ENCODE measurements at regions not wholly inside any gene's neighbourhood (a gene's known extent, or its start where the extent isn't known, plus 50 kb on each side); places are given as distances from the start of the nearest gene placed in this dataset.

GRCh38 chr5:116663081-116663480 is 88.5 kb upstream of the SEMA6A start:
- BruUV-seq (replicated peaks), result no TSS peak

GRCh38 chr5:116661419-116661818 is 86.8 kb upstream of the SEMA6A start:
- in situ Hi-C loops (cut with MboI) (no loop called here), intact Hi-C loops (cut with micrococcal nuclease; ENCODE audit: unreplicated experiment) (no loop called here)
- no peaks in the 10 kb centered on the region for H3K27me3 ChIP-seq (replicated peaks in 1 of 2; ENCODE audit: control insufficient read depth in 2 of 2, insufficient read depth in 2 of 2, low read length in 1 of 2)
- no peak overlapping the region for H2AFZ ChIP-seq (ENCODE audit: control insufficient read depth, low read depth, low read length)
- no peak for DNase-seq (ENCODE audit: low read depth, low spot score)
- ATAC-seq, result no peak
- no peaks in the 10 kb centered on the region for H3K36me3 ChIP-seq (ENCODE audit: control insufficient read depth in 2 of 2, insufficient read depth in 2 of 2, low read length in 1 of 2)
- H3K4me2 ChIP-seq (ENCODE audit: control insufficient read depth, insufficient read depth), result no peak overlapping the region
- WGBS (ENCODE audit: insufficient coverage, insufficient replicate concordance, low lambda C conversion rate, missing lambda C conversion rate), result 58% methylated on average over 4 of the region's 4 CpGs
- ChIA-PET POLR2A (interaction anchor here (4.8 kb wide), 1 partner anchor 10 kb away, joined by 49 read pairs; no protein-coding TSS in a partner anchor), RAD21 (ENCODE audit: unreplicated experiment) (interaction anchor here (0.7 to 1.1 kb wide), 3 partner anchors 10 to 102 kb away, joined by 3 to 5 read pairs (median 3); no protein-coding TSS in a partner anchor), CTCF (interaction anchor here (0.9 to 1.4 kb wide), 2 partner anchors 64 to 105 kb away, joined by 3 to 4 read pairs; no protein-coding TSS in a partner anchor), SMC1A (ENCODE audit: uncharacterized antibody, unreplicated experiment) (interaction anchor here (0.8 to 17.6 kb wide), 5 partner anchors 13 to 85 kb away, joined by 3 to 394 read pairs (median 3); no protein-coding TSS in a partner anchor)
- no peak for TF ChIP-seq HDAC2 (IDR thresholded peaks at IDR 0.05)
- no peaks in the 10 kb centered on the region for H3K4me1 ChIP-seq (ENCODE audit: control insufficient read depth, insufficient read depth, low read length)
- no peak overlapping the region for H3K27ac ChIP-seq (ENCODE audit: control insufficient read depth, insufficient read depth)
- H3K79me2 ChIP-seq (ENCODE audit: control insufficient read depth, insufficient read depth, low read length), result no peaks in the 10 kb centered on the region
- BruUV-seq (replicated peaks), result no TSS peak
- no peak overlapping the region for H3K4me3 ChIP-seq
- no peak overlapping the region for H3K9ac ChIP-seq (ENCODE audit: control insufficient read depth, insufficient read depth, low read length)
- H4K20me1 ChIP-seq (ENCODE audit: control insufficient read depth, insufficient read depth), result no peaks in the 10 kb centered on the region
- H3K9me3 ChIP-seq (replicated peaks; ENCODE audit: control insufficient read depth, insufficient read depth, low read length), result peaks cover 20% of the 10 kb centered on the region
- no peak for FAIRE-seq

More at GRCh38 chr5:116663081-116663480, 88.5 kb upstream of the SEMA6A start:
- WGBS (ENCODE audit: insufficient coverage, insufficient replicate concordance, low lambda C conversion rate, missing lambda C conversion rate), result 0% methylated on average over 1 of the region's 1 CpG
- Histone ChIP-seq H3K79me2 (ENCODE audit: control insufficient read depth, insufficient read depth, low read length) (no peaks in the 10 kb centered on the region), H3K4me2 (ENCODE audit: control insufficient read depth, insufficient read depth) (no peak overlapping the region), H3K9ac (ENCODE audit: control insufficient read depth, insufficient read depth, low read length) (no peak overlapping the region), H4K20me1 (ENCODE audit: control insufficient read depth, insufficient read depth) (no peaks in the 10 kb centered on the region), H3K9me3 (replicated peaks; ENCODE audit: control insufficient read depth, insufficient read depth, low read length) (peaks cover 20% of the 10 kb centered on the region), H3K4me3 (no peak overlapping the region), H3K4me1 (ENCODE audit: control insufficient read depth, insufficient read depth, low read length) (no peaks in the 10 kb centered on the region), H3K27ac (ENCODE audit: control insufficient read depth, insufficient read depth) (no peak overlapping the region), H3K27me3 (replicated peaks in 1 of 2; ENCODE audit: control insufficient read depth in 2 of 2, insufficient read depth in 2 of 2, low read length in 1 of 2) (no peaks in the 10 kb centered on the region), H3K36me3 (ENCODE audit: control insufficient read depth in 2 of 2, insufficient read depth in 2 of 2, low read length in 1 of 2) (no peaks in the 10 kb centered on the region), H2AFZ (ENCODE audit: control insufficient read depth, low read depth, low read length) (no peak overlapping the region)
- in situ Hi-C loops (cut with MboI), result no loop called here
- CTCF ChIA-PET, result interaction anchor here (1.0 to 1.4 kb wide), 2 partner anchors 88 to 103 kb away, joined by 3 to 4 read pairs; no protein-coding TSS in a partner anchor
- TF ChIP-seq EGR1 (IDR thresholded peaks at IDR 0.05; ENCODE audit: borderline replicate concordance in 1 of 2, low read depth in 2 of 2, low read length in 2 of 2) (no peak), KDM1A (IDR thresholded peaks at IDR 0.05; ENCODE audit: borderline replicate concordance) (no peak), NFIC (IDR thresholded peaks at IDR 0.05; ENCODE audit: low read depth, low read length) (no peak), MTA3 (IDR thresholded peaks at IDR 0.05; ENCODE audit: borderline replicate concordance, low read length) (no peak), CEBPB (IDR thresholded peaks at IDR 0.05; ENCODE audit: borderline replicate concordance in 1 of 2, low read depth in 2 of 2, low read length in 2 of 2) (no peak), ZNF384 (IDR thresholded peaks at IDR 0.05; ENCODE audit: borderline replicate concordance, low read depth, low read length) (no peak), YY1 (IDR thresholded peaks at IDR 0.05; ENCODE audit: low read depth, low read length) (no peak), SIN3A (IDR thresholded peaks at IDR 0.05; ENCODE audit: low read depth, low read length) (no peak), BMI1 (IDR thresholded peaks at IDR 0.05; ENCODE audit: borderline replicate concordance) (no peak), BRCA1 (IDR thresholded peaks at IDR 0.05; ENCODE audit: low read depth, low read length) (no peak), RELA (IDR thresholded peaks at IDR 0.05; ENCODE audit: borderline replicate concordance, partially characterized antibody) (no peak), HCFC1 (IDR thresholded peaks at IDR 0.05; ENCODE audit: low read length) (no peak), NFYA (IDR thresholded peaks at IDR 0.05; ENCODE audit: borderline replicate concordance, low read depth, low read length) (no peak), ATF7 (IDR thresholded peaks at IDR 0.05; ENCODE audit: low read depth) (no peak)
- ATAC-seq, result no peak
- POLR2A ChIA-PET, result interaction anchor here (0.6 to 1.3 kb wide), 3 partner anchors 8 to 17 kb away, joined by 3 to 5 read pairs (median 3); no protein-coding TSS in a partner anchor
- SMC1A ChIA-PET (ENCODE audit: uncharacterized antibody, unreplicated experiment), result interaction anchor here (0.8 to 17.6 kb wide), 4 partner anchors 9 to 39 kb away, joined by 3 to 394 read pairs (median 3); no protein-coding TSS in a partner anchor
- no peak for FAIRE-seq
- intact Hi-C loops (cut with micrococcal nuclease; ENCODE audit: unreplicated experiment), result no loop called here
- RAD21 ChIA-PET (ENCODE audit: unreplicated experiment), result interaction anchor here (1.9 kb wide), 1 partner anchor 9 kb away, joined by 6 read pairs; no protein-coding TSS in a partner anchor
- DNase-seq (ENCODE audit: low read depth, low spot score), result no peak

Measured in GM12878 (cell line).